T follicular helper cell (primary cell): ENCODE measurements at regions not wholly inside any gene's neighbourhood (a gene's known extent, or its start where the extent isn't known, plus 50 kb on each side); places are given as distances from the start of the nearest gene placed in this dataset.

Experiments
- DNase-seq: peaks from one replicate; pipeline ENCODE4 v3.0.0-alpha.2; 2020; ENCODE audit warnings: low read depth

DNA sequence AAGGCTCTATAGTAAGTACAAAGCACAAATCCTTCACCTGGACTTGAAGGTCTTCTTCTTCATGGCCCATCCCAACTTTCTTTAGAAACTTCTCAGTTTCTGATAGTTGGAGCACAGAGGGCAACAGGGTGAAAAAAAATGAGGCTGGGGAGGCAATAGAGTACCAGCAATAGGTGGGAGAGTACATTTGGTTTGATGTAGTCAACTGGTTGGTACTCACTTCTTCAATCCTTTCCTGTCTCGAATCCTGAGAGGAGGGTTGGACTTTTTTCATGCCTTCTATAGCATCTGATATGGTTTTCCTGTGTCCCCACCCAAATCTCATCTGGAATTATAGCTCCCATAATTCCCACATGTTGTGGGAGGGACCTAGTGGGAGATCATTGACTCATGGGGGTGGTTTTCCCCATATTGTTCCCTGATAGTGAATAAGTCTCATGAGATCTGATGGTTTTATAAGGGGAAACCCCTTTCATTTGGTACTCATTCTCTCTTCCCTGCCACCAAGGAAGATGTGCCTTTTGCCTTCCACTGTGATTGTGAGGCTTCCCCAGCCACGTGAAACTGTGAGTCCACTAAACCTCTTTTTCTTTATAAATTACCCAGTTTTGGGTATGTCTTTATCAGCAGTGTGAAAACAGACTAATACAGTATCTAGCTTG is 75.9 kb upstream of the LCLAT1 start:
- no peak for DNase-seq

DNA sequence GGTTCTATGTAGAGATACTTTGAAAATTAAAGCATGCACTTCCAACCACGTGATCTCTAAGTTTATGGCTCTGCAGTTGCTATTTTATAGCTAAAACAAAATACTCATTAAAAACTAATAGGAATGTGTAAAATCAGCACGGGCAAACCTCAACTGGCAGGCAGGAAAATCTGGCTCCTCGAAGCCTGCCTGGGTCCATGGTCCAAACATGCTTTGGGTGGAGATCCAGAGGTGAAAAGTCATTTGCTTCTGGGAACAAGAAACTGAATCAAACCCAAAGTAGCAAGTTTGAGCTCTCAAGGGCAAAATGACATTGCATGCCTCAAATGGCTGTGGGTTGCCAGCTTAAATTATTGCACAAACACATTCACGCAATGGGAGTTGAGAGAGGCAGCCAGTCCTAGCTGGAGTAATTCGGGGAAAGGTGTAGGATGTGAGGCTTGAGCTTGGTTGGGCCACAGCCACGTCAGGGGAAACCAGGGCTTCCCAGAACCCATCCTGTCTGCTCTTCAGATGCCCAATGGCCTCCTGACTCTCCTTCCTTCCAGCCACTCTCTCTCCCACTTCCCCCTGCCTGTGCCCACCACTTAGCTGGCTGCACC is 75.2 kb upstream of the LCLAT1 start:
- no peak for DNase-seq

DNA sequence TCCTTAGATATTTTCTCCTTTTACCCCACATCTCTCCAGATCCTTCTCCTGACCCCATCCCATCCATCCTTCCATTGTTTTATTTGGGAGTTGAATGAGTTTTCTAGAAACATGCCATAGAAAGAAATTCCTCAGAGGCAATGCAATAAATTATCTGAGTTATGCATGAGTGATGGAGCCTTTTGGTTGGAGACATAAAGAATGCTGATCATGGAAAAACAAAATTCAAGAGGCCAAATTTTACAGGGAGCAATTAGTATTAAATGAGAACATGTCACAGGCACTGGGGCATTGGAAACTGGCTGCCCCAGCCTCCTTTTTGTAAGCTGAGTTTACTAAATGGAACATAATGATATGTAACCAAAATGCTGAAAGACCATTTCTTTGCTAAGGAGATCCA is 74.2 kb upstream of the LCLAT1 start:
- no peak for DNase-seq

DNA sequence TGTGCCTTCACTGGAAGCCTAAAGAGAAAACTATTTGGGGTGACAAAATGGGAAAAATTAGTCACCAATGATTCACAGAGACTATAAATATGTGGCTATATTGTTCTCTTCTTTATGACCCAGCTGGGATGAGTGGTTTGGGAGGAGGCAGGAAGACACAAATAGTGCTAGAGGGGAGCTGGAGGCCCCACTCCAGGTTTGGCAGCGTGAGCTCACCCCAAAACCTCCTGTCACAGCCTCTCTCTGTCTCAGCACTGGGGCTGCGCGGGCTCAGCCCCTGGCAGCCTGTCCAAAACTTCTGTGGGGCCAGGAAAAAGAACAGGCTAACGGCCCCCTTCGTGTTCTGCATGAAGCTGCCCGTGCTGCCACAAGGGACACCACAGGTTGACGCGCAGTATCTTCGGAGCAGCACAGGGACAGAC is 73.2 kb upstream of the LCLAT1 start:
- no peak for DNase-seq

DNA sequence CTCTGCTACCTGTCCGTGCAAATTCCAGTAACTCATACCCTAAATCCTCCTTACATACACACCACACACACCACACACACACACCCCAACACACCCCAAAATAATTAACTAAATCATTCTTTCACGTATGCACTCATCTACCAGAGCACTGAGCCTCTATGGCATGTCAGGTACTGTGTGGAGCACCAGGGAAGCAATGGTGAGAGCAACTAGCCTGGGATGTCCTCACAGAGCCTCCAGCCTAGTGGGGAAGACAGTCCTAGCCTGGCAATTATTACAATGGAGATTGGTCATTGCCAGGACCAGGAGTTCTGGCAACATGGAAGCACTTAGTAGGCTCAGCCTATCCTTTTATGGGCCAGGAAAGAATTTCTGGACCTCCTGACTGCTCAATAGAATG is 72.7 kb upstream of the LCLAT1 start:
- DNase-seq = no peak

DNA sequence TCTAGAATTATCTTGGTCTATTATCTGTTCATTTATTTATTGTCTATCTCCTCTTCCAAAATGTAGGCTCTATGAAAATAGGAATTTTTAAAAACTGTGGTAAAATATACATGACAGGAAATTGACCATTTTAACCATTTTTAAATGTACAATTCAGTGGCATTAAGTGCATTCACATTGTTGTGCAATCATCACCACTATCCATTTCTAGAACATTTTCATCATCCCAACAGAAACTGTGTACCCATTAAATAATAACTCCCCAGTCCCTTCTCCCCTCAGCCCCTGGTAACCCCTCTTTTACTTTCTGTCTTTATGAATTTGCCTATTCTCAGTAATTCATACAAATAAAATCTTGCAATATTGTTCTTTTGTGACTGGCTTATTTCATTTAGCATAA is 71.1 kb upstream of the LCLAT1 start:
- no peak for DNase-seq

DNA sequence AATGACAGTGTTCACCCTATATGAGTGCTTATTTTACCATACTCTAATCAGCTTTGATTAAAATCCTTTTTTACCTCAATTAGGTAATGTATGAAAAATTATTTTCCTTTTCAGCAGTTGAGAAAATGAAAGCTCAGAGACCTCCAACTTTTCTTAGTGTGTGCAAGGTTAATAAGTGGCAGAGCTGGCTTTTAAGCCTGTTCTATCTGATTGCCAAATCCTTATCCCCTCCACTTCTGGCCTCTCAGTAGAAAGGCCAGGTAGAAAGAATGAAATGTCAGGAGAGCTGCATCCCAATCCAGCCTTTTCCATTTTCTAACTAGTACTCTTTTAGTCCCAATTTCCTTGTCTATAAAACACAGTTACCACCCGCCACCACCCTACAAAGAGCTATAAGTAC is 67.6 kb upstream of the LCLAT1 start:
- no peak for DNase-seq

DNA sequence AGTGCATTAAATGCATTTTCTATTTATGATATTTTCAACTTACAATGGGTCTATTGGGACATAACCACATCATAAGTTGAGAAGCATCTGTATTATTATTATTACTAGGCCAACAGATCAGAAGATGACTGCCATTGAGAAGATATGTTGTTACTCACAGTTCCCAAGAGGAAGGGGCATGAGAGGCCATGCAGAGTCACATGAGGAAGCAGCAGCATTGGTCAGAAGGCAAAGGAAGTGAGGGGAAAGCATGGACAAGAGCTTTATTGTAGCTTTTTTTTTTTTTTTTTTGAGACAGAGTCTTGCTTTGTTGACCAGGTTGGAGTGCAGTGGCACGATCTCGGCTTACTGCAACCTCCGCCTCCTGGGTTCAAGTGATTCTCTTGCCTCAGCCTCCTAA is 66.2 kb upstream of the LCLAT1 start:
- DNase-seq = no peak

DNA sequence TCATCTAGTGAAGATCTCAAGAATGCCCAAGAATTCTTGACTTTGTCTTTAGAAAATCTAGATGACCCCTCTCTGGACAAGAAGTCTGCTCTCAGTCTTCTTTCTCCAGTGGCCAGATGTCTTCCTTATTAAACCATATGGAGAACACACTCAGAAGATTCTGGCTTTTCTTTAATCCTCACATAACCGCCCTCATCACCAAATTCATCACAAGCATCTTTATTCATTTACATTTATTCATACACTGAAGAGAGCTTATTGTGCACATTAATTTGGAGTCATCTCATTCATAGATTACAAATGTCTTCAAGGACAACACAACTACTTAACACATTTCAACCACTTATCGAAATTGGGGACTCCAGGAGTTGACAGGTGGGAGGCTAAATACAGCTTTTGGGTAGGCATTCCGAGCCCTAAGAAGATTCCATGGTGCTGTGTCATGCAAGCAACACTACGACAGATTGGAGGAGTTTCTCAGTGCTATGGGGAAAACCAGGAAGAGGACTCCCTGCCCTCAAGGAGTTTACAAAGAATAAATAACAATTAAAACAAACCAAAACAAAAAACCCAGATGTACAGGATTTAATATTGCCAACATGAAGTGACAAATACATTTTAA is 64.8 kb upstream of the LCLAT1 start:
- no peak for DNase-seq

DNA sequence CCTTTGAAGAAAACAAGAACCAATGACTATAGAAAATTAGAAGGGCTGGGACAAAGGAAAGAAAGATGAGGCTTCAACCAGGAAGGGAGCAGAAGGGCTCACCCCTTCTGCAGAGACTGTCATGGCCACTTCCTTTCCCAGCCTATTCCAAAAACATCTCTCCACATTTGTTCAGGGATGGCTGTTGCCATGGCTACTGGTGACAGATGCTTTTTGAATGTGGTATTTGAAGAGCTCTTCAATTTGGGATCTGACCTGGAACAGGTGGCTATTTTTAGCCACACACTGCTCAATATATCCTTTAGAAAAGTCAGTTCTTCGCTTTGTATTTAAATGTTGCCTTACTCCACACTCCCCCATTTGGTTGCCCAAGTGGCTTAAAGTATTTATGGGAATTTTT is 64.1 kb upstream of the LCLAT1 start:
- DNase-seq = no peak

DNA sequence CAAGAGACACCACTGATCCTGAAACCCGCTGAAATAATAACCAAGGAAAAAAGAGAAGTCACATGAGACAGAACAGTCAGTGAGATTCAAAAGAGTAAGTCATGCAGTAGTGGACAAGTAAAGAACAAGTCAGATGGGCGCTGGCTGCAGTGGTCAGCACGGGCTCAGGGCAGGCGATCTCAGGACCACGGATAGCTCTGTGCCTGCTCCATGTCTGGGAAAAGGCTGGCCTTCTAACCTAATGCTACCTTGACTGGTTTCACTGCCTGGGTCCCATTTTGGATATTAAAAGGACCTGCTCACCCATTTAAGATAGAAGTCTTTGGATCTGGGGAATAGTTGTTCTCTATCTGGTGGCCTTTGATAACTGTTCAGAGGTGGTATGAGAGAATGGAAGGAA is 61.7 kb upstream of the LCLAT1 start:
- no peak for DNase-seq

DNA sequence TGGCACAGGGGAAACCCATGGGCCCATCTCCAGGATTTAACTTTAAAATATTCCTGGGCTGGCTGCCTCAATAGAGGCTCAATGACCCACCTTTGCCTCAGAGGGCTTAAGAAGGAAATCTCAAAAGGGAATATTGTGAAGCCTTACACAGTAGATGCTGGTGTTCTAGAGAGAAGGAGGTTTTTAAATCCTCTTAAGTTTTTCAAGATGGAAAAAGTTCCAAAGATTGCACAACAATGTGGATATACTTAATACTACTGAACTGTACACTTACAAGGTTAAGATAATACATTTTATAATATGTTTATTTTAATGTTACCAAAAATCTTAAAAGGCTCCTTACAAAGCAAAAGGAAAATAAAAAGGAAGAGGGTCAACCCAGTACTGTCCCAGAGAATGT is 54.9 kb upstream of the LCLAT1 start:
- no peak for DNase-seq

DNA sequence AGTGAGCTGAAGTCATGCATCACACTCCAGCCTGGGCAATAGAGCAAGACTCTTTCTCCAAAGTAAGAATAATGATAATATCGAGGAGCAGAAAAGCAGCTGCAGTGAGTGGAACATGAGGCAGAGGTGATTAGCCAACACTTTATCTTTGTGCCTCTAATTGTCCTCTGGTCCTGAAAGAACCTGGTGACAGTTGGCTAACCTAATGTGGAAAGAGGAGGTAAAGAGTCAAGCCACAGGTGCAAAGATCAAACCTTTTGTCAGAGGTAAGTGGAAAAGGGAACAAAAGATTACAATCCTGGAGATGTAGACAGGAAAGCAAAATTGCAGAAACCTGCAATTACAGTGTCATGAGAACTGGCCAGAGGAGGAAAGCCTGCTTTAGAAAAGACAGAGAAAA is 53.5 kb upstream of the LCLAT1 start:
- DNase-seq = no peak

DNA sequence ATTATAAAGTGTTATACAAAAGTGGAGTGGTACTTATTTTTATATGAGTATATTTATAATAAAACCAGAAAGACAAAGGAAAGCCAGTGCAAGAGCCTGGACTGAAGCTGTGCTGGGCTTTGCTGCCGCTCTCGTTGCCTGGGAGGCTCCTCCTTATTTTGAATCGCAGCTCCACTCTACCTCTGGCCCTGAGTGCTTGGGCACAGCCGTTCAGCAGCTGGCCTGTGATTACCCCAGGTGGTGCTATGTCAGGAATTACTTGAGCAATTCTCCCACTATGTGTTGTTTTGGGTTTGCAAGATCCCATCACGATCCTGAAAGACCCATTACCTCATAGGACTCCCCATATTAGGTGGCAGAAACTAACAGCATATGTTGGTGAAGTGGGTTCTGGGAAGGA is 53.0 kb upstream of the LCLAT1 start:
- no peak for DNase-seq

DNA sequence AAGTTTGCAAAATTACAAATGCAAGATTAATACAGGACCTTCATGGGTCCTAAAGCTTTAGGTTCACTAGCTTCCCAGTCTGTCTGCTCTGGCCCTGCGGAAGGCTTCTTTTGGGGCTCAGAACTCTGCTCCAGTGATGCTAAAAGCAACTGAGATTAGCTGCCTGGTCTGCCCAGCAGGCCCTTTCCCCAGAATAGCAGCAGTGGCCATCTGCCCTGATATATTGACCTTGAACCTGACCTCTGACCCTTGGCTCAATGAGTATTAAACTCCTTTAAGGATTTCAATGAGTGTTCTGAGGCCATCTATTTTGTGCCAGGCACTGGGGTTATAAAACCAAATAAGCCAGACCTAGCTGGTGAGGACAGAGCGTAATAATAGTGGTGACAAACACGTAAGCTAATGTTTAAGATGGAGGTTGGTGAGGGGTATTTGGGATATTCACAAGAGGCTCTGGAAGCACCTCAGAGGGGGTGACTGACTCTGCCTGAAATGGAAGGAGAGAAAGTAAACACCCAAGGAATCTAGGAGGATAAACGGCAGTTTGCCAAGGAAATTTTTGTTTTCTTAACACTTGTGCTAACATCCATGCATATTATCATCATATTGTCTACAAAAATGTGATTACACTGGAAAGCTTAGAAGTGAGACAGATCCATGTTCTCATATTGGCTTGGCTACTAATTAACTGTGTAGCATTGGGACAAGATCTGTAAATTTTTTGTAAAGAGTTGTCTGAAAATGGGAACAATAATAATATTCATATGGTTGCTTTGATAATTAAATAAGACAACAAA is 50.4 kb upstream of the LCLAT1 start:
- no peak for DNase-seq
